Mucosa of rectum (tissue), 2 donors: ENCODE measurements at regions not wholly inside any gene's neighbourhood (a gene's known extent, or its start where the extent isn't known, plus 50 kb on each side); places are given as distances from the start of the nearest gene placed in this dataset.
"Not testable (repeated sequence)": the region's sequence is repeated elsewhere in the genome, so short reads cannot be mapped to it uniquely, and the experiment has no call there.

Experiments used
- H3K27ac ChIP-seq, 2 donors: one replicate each; pipeline ENCODE4 v1.7.0; 2013; ENCODE audit warnings: inconsistent platforms in 2 of 2, low read depth in 2 of 2, low read length in 2 of 2
- H3K27me3 ChIP-seq, 2 donors: one replicate each; pipeline ENCODE4 v1.7.0; 2013; ENCODE audit warnings: low read length in 2 of 2; ENCODE audit not compliant: control insufficient read depth in 2 of 2, insufficient read depth in 2 of 2
- H3K36me3 ChIP-seq, 2 donors: one replicate each; pipeline ENCODE4 v1.7.0; 2013; ENCODE audit warnings: low read length in 2 of 2; ENCODE audit not compliant: control insufficient read depth in 2 of 2, insufficient read depth in 2 of 2
- H3K4me1 ChIP-seq, 2 donors: one replicate each; pipeline ENCODE4 v1.7.0; 2013; ENCODE audit warnings: low read length in 2 of 2, mild to moderate bottlenecking in 1 of 2; ENCODE audit not compliant: control insufficient read depth in 2 of 2, insufficient read depth in 2 of 2
- H3K4me3 ChIP-seq, 2 donors: one replicate each; pipeline ENCODE4 v1.7.0; 2013; ENCODE audit warnings: low read length in 2 of 2
- H3K9ac ChIP-seq, 2 donors: one replicate each; pipeline ENCODE4 v1.7.0; 2013; ENCODE audit warnings: low read length in 2 of 2, low read depth in 1 of 2, mild to moderate bottlenecking in 1 of 2
- H3K9me3 ChIP-seq, 2 donors: one replicate each; pipeline ENCODE4 v1.7.0; 2013; ENCODE audit warnings: low read length in 2 of 2; ENCODE audit not compliant: control insufficient read depth in 2 of 2
- donor health status: healthy.
- donor health status: Normal muscosa, but diverticular disease.

DNA sequence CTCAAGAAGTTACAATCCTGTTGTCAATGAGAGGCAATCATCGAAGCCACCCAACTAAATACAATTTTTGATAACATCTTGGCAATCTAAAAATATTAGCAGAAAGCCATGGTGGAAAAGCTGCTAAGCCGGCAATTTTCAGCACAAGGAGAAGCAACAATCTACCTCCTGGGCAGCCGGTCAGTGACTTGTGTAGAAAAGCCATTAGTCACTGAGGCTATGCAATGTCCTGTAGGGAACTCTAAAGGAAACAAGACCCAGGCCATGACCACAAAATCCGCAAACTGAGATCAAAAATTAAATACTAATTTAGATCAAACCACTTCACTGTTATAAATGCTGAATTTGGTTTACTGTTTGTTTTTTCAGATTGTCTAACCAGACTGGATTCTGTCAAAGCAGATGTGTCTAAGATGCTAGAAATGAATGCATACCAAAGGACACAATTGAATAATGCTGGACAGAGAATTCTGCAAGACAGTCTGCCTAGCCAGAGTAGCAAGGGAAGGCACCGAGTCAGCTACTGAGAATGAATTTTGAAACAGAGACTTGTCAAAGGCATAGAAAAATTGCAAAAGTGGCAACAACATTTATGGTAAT lies 384.8 kb downstream of the PRELID2 start:
- Histone ChIP-seq H3K36me3 (no peaks in the 10 kb centered on the region), H3K9ac (no peak overlapping the region), H3K9me3 (no peaks in the 10 kb centered on the region), H3K27me3 (no peaks in the 10 kb centered on the region), H3K27ac (no peak overlapping the region), H3K4me1 (no peaks in the 10 kb centered on the region), H3K4me3 (no peak overlapping the region)

DNA sequence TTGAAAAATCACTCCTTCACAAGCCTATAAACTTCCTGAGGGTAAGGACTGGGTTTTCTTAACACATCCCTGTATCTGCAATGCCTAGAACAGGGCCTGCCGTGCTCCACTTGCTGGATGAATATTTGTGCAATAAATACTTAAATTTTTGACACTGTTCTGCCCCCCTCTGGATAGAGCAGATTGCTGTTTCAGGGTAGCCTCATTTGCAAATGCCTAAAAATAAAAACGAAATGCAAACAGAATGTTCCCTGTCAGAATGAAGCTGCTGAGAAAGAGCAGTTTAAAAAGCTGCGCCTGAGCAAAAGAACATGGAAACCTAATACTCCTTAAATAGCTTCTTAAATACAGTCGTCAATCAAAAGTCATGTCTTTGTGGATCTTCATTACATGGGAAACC lies 385.3 kb downstream of the PRELID2 start:
- no peaks in the 10 kb centered on the region for H3K9me3 ChIP-seq
- H3K36me3 ChIP-seq, result no peaks in the 10 kb centered on the region
- H3K27ac ChIP-seq, result no peak overlapping the region
- H3K9ac ChIP-seq, result no peak overlapping the region
- no peaks in the 10 kb centered on the region for H3K4me1 ChIP-seq
- no peak overlapping the region for H3K4me3 ChIP-seq
- no peaks in the 10 kb centered on the region for H3K27me3 ChIP-seq

DNA sequence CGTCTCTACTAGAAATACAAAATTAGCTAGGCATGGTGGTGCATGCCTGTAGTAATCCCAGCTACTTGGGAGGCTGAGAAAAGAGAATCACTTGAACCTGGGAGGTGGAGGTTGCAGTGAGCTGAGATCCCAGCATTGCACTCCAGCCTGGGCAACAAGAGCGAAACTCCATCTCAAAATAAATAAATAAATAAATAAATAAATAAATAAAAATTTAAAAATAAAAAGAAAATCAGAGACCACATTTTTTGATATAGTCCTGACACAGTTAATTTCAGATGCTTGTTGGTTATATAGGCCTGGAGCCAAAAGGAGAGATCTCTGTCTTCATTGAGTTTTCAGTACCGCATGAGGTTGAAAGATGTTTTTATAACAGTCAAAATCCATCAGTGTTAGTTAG lies 388.3 kb downstream of the PRELID2 start:
- not testable (repeated sequence) for H3K9me3 ChIP-seq, H3K4me1 ChIP-seq, H3K9ac ChIP-seq, H3K36me3 ChIP-seq, H3K4me3 ChIP-seq, H3K27me3 ChIP-seq, H3K27ac ChIP-seq

DNA sequence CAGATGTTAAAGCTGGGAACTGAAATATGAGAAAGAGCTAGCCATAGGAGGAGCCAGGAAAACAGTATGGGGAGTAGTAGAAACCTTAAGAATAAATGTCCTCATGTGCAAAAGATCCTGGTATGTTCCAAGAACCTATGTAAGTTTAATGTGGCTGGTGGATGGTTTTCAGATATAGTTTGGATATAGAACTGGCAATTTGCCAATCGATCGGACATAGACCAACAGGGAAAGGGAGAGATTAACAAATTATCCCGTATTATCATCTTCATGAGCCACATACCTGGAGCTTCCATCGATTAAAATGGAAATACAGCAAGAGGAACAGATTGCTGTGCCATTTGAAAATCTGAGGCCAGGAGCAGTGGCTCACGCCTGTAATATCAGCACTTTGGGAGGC lies 388.7 kb downstream of the PRELID2 start:
- Histone ChIP-seq H3K9ac (no peak overlapping the region), H3K27ac (no peak overlapping the region), H3K9me3 (no peaks in the 10 kb centered on the region), H3K36me3 (no peaks in the 10 kb centered on the region), H3K4me1 (no peaks in the 10 kb centered on the region), H3K27me3 (no peaks in the 10 kb centered on the region), H3K4me3 (no peak overlapping the region)

DNA sequence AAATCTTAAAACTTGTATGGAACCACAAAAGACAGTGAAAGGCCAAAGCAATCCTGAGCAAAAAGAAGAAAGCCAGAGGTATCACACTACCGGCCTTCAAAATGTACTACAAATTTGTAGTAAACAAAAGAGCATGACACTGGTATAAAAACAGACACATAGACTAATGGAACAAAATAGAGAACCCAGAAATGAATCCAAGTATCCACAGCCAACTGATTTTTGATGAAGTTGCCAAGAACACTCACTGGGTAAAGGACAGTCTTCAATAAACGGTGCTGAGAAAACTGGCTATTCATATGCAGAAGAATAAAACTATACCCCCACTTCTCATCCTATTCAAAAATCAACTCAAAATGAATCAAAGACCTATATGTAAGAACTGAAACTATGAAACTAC lies 390.1 kb downstream of the PRELID2 start:
- Histone ChIP-seq H3K9ac (no peak overlapping the region), H3K9me3 (no peaks in the 10 kb centered on the region), H3K4me3 (no peak overlapping the region), H3K27me3 (no peaks in the 10 kb centered on the region), H3K36me3 (no peaks in the 10 kb centered on the region), H3K27ac (no peak overlapping the region), H3K4me1 (no peaks in the 10 kb centered on the region)

DNA sequence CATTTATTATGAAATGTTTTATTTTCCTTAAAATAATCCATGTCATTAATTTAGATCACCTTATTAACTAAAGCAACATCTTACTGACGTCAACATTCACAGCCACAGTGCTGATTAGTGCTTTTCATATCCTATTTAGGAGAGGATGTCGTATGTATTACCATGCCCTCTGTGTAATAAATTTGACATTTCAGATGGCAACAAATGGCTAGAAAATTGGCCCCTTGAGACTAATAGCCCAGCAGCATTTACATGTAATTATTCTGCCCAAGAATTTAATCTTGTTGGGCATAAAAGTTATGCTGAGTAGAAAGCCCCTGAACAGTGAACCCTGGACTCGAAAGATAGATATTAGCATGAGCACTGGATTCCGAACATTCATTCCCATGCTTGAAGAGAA lies 391.2 kb downstream of the PRELID2 start:
- Histone ChIP-seq H3K27ac (no peak overlapping the region), H3K36me3 (no peaks in the 10 kb centered on the region), H3K4me1 (no peaks in the 10 kb centered on the region), H3K27me3 (no peaks in the 10 kb centered on the region), H3K4me3 (no peak overlapping the region), H3K9ac (no peak overlapping the region), H3K9me3 (no peaks in the 10 kb centered on the region)

DNA sequence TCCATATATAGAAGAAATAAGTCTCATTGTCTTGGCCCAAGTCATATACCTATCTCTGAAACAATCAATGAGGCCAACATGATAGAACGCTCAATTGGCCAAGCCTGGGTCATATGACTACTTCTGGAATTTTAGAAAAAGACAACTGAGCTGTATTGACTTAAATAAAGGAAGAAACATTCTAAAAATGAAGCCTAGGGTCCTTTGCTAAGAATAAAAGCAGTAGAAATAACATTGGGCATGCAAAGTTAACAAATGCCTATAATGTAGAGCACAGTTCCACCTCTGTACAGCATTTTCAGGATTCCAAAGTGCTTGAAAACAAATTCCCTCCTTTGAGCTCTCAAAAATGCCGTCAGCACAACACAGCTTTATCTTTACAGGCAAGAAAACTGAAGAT lies 391.8 kb downstream of the PRELID2 start:
- H3K27ac ChIP-seq, result no peak overlapping the region
- no peaks in the 10 kb centered on the region for H3K9me3 ChIP-seq
- H3K9ac ChIP-seq, result no peak overlapping the region
- H3K4me3 ChIP-seq, result no peak overlapping the region
- H3K36me3 ChIP-seq, result no peaks in the 10 kb centered on the region
- no peaks in the 10 kb centered on the region for H3K4me1 ChIP-seq
- no peaks in the 10 kb centered on the region for H3K27me3 ChIP-seq

DNA sequence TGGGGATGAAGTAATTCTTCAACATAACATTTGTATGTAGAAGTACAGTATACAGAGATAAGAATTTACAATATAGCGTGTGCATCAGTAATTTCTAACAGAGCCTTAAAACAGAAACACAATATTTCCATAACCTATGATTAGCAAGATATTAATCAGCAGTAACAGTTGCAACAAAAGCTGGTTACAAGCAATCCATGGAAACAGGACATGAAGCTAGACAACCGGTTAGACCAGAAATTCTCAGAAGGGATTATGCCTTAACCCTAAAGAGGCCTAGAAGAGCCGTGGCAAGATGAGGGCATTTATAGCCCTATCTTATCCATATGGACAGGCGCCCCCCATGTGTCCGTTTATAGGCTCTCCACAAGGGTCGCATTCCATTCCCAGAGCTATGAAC lies 392.5 kb downstream of the PRELID2 start:
- H3K4me1 ChIP-seq, H3K27ac ChIP-seq, H3K9ac ChIP-seq, H3K9me3 ChIP-seq, H3K27me3 ChIP-seq, H3K4me3 ChIP-seq, H3K36me3 ChIP-seq: not testable (repeated sequence)

DNA sequence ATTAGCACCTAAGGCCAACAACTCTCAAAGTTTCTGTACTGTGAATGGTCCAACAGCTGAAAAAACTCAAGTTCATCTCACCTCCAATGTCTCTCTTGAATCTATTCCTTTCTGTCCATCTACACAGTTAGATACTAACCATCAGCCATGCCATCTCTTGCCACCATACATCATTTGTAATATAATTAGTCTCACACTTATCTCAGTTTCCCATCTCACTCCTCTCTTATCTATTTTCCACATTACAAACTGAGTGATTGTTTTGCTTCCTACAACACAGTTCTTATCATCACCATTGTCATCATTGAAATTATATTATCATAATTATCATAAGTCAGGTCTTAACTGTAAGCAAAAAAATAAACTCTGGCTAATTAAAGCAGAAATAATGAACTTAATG lies 393.9 kb downstream of the PRELID2 start:
- Histone ChIP-seq H3K36me3 (no peaks in the 10 kb centered on the region), H3K27me3 (no peaks in the 10 kb centered on the region), H3K4me3 (no peak overlapping the region), H3K9me3 (no peaks in the 10 kb centered on the region), H3K9ac (no peak overlapping the region), H3K4me1 (no peaks in the 10 kb centered on the region), H3K27ac (no peak overlapping the region)

DNA sequence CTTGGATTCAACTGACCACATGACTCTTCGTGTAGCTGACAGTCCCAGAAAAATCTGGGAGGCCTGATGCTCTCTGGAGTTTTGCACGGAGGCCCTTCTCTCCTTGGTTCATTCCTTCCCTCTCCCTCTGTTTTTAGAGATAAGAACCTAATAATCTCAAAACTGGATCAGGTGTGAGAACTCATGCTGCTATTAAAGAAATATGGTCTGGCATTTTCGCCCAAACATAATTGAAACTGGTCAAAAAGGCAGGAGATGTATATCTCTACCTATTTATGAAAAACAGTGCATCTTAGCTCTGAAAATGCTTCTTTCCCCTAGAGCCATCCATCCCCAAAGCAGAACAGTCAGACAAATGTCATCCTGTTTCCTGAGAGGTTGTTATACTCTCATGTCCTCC lies 397.5 kb downstream of the PRELID2 start:
- H3K27ac ChIP-seq, result no peak overlapping the region
- H3K9ac ChIP-seq, result no peak overlapping the region
- H3K27me3 ChIP-seq, result no peaks in the 10 kb centered on the region
- H3K9me3 ChIP-seq, result no peaks in the 10 kb centered on the region
- H3K4me3 ChIP-seq, result no peak overlapping the region
- no peaks in the 10 kb centered on the region for H3K4me1 ChIP-seq
- no peaks in the 10 kb centered on the region for H3K36me3 ChIP-seq

DNA sequence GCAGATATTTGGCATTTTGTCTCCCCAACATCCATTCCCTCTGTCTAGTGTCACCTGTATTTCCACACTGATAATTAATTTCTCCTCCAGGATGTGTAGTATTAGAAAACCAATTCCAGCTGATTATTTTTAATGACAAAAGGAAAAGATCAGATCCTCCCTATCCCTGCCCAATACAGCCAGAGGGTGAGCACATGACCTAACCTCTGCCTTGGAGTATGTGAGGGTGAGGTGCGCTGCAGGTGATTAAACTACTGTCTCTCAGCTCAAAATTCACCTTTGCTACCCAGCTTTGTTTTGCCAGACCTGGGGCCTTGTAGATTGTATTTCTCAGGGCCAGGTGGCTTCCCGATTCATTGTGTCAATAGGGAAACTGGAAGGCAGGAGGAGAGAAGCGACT lies 402.1 kb downstream of the PRELID2 start:
- Histone ChIP-seq H3K9ac (no peak overlapping the region), H3K9me3 (no peaks in the 10 kb centered on the region), H3K36me3 (no peaks in the 10 kb centered on the region), H3K4me1 (no peaks in the 10 kb centered on the region), H3K27me3 (no peaks in the 10 kb centered on the region), H3K4me3 (no peak overlapping the region), H3K27ac (no peak overlapping the region)
